ENCODE measurements at regions not wholly inside any gene's neighbourhood (a gene's known extent, or its start where the extent isn't known, plus 50 kb on each side); places are given as distances from the start of the nearest gene placed in this dataset.

GRCh38 chr2:14363137-14363536, 269.4 kb upstream of the LRATD1 start:
- TF ChIP-seq FOXM1 (IDR thresholded peaks at IDR 0.05; ENCODE audit: borderline replicate concordance, low read depth) (no peak), TCF12 (IDR thresholded peaks at IDR 0.05; ENCODE audit: low read depth) (no peak), NFIC (IDR thresholded peaks at IDR 0.05) (no peak), TEAD4 (IDR thresholded peaks at IDR 0.05) (no peak), YY1 (IDR thresholded peaks at IDR 0.05; ENCODE audit: low read depth) (no peak), ZBTB7A (IDR thresholded peaks at IDR 0.05; ENCODE audit: low read depth) (no peak), TAF1 (IDR thresholded peaks at IDR 0.05; ENCODE audit: low read depth) (no peak), CEBPB (IDR thresholded peaks at IDR 0.05) (no peak), RAD21 (IDR thresholded peaks at IDR 0.05; ENCODE audit: low read depth) (no peak), USF1 (IDR thresholded peaks at IDR 0.05) (no peak), EP300 (IDR thresholded peaks at IDR 0.05; ENCODE audit: borderline replicate concordance) (no peak), REST (IDR thresholded peaks at IDR 0.05; ENCODE audit: low read depth) (no peak), CREB1 (IDR thresholded peaks at IDR 0.05; ENCODE audit: low read depth) (no peak), EGR1 (IDR thresholded peaks at IDR 0.05) (no peak), MAX (IDR thresholded peaks at IDR 0.05) (no peak)

- TF ChIP-seq NFIC (IDR thresholded peaks at IDR 0.05) = no peak
- TF ChIP-seq REST (IDR thresholded peaks at IDR 0.05; ENCODE audit: low read depth) = no peak
- no peak for TF ChIP-seq EGR1 (IDR thresholded peaks at IDR 0.05)
- no peak for TF ChIP-seq TCF12 (IDR thresholded peaks at IDR 0.05; ENCODE audit: low read depth)
- no peak for TF ChIP-seq RAD21 (IDR thresholded peaks at IDR 0.05; ENCODE audit: low read depth)
- TF ChIP-seq MAX (IDR thresholded peaks at IDR 0.05) = no peak
- no peak for TF ChIP-seq USF1 (IDR thresholded peaks at IDR 0.05)
- TF ChIP-seq CREB1 (IDR thresholded peaks at IDR 0.05; ENCODE audit: low read depth) = no peak
- no peak for TF ChIP-seq EP300 (IDR thresholded peaks at IDR 0.05; ENCODE audit: borderline replicate concordance)
- no peak for TF ChIP-seq ZBTB7A (IDR thresholded peaks at IDR 0.05; ENCODE audit: low read depth)
- TF ChIP-seq CEBPB (IDR thresholded peaks at IDR 0.05) = no peak
- no peak for TF ChIP-seq YY1 (IDR thresholded peaks at IDR 0.05; ENCODE audit: low read depth)
- no peak for TF ChIP-seq TEAD4 (IDR thresholded peaks at IDR 0.05)
- no peak for TF ChIP-seq TAF1 (IDR thresholded peaks at IDR 0.05; ENCODE audit: low read depth)
- no peak for TF ChIP-seq FOXM1 (IDR thresholded peaks at IDR 0.05; ENCODE audit: borderline replicate concordance, low read depth)
Observed at GRCh38 chr2:14363976-14364375, 268.5 kb upstream of the LRATD1 start.

- TF ChIP-seq USF1 (IDR thresholded peaks at IDR 0.05) (no peak), TAF1 (IDR thresholded peaks at IDR 0.05; ENCODE audit: low read depth) (no peak), FOXM1 (IDR thresholded peaks at IDR 0.05; ENCODE audit: borderline replicate concordance, low read depth) (no peak), NFIC (IDR thresholded peaks at IDR 0.05) (no peak)
Observed at GRCh38 chr2:14364471-14364870, 268.0 kb upstream of the LRATD1 start.

GRCh38 chr2:14385043-14385442, 247.5 kb upstream of the LRATD1 start:
- TF ChIP-seq CREB1 (IDR thresholded peaks at IDR 0.05; ENCODE audit: low read depth) = no peak
- no peak for TF ChIP-seq EP300 (IDR thresholded peaks at IDR 0.05; ENCODE audit: borderline replicate concordance)
- TF ChIP-seq REST (IDR thresholded peaks at IDR 0.05; ENCODE audit: low read depth) = no peak
- no peak for TF ChIP-seq RAD21 (IDR thresholded peaks at IDR 0.05; ENCODE audit: low read depth)
- no peak for TF ChIP-seq TEAD4 (IDR thresholded peaks at IDR 0.05)
- no peak for TF ChIP-seq ZBTB7A (IDR thresholded peaks at IDR 0.05; ENCODE audit: low read depth)
- TF ChIP-seq EGR1 (IDR thresholded peaks at IDR 0.05) = no peak
- TF ChIP-seq USF1 (IDR thresholded peaks at IDR 0.05) = no peak
- TF ChIP-seq TAF1 (IDR thresholded peaks at IDR 0.05; ENCODE audit: low read depth) = no peak
- TF ChIP-seq YY1 (IDR thresholded peaks at IDR 0.05; ENCODE audit: low read depth) = no peak
- TF ChIP-seq NFIC (IDR thresholded peaks at IDR 0.05) = no peak
- TF ChIP-seq CEBPB (IDR thresholded peaks at IDR 0.05) = no peak
- no peak for TF ChIP-seq TCF12 (IDR thresholded peaks at IDR 0.05; ENCODE audit: low read depth)
- TF ChIP-seq MAX (IDR thresholded peaks at IDR 0.05) = no peak
- no peak for TF ChIP-seq FOXM1 (IDR thresholded peaks at IDR 0.05; ENCODE audit: borderline replicate concordance, low read depth)

Data from Ishikawa (cell line).